ENCODE measurements at regions not wholly inside any gene's neighbourhood (a gene's known extent, or its start where the extent isn't known, plus 50 kb on each side); places are given as distances from the start of the nearest gene placed in this dataset.

- TF ChIP-seq CTCF (IDR thresholded peaks at IDR 0.05; ENCODE audit: borderline replicate concordance, extremely low read depth, low read length, poor library complexity, severe bottlenecking) (no peak), EZH2 (IDR thresholded peaks at IDR 0.05; ENCODE audit: borderline replicate concordance, low read depth, low read length, severe bottlenecking) (no peak)
Observed at GRCh38 chr10:61100887-61101286, 156.9 kb upstream of the RHOBTB1 start.
